SU-DHL-6 (cell line): ENCODE measurements at regions not wholly inside any gene's neighbourhood (a gene's known extent, or its start where the extent isn't known, plus 50 kb on each side); places are given as distances from the start of the nearest gene placed in this dataset.

Experiments used
- EZH2phosphoT487 ChIP-seq: fragments of 200-600 bp; sonication (generic), shearing (Covaris generic); conservative IDR thresholded peaks from 2 replicates; pipeline ENCODE4 v1.6.1; 2018; ENCODE audit warnings: mild to moderate bottlenecking, antibody characterized with exemption, low read length, moderate library complexity, mixed read lengths
- TF ChIP-seq, protein P1 (sequence below): fragments of 200-600 bp; sonication (generic); IDR thresholded peaks from one replicate; pipeline ENCODE4 v1.5.1; 2017; ENCODE audit warnings: antibody characterized with exemption, mild to moderate bottlenecking, low read length, moderate library complexity; ENCODE audit not compliant: insufficient read depth, poor library complexity, severe bottlenecking

DNA sequence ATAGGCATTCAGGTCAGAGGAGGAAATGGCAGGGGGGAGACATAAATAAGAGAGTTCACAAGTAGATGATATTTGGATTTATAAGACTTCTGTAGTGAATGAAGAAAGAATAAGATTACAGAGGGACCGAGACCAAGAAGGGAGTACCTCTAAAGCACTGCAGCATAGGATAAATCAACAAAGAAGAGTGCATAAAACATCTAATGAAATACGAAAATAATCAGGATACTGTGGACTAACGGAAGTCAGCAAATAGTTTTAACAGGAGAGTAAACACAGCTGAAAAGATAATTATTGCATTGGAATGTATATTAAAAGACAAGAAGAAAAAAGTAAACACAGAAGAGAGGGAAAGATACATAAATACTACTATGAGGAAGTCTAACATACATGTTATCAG, 921.9 kb upstream of the PRMT6 start:
- TF ChIP-seq, protein P1, sequence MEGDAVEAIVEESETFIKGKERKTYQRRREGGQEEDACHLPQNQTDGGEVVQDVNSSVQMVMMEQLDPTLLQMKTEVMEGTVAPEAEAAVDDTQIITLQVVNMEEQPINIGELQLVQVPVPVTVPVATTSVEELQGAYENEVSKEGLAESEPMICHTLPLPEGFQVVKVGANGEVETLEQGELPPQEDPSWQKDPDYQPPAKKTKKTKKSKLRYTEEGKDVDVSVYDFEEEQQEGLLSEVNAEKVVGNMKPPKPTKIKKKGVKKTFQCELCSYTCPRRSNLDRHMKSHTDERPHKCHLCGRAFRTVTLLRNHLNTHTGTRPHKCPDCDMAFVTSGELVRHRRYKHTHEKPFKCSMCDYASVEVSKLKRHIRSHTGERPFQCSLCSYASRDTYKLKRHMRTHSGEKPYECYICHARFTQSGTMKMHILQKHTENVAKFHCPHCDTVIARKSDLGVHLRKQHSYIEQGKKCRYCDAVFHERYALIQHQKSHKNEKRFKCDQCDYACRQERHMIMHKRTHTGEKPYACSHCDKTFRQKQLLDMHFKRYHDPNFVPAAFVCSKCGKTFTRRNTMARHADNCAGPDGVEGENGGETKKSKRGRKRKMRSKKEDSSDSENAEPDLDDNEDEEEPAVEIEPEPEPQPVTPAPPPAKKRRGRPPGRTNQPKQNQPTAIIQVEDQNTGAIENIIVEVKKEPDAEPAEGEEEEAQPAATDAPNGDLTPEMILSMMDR: no peak
- TF ChIP-seq EZH2phosphoT487: no peak
